Sigmoid colon (tissue), 6 donors: ENCODE measurements at regions not wholly inside any gene's neighbourhood (a gene's known extent, or its start where the extent isn't known, plus 50 kb on each side); places are given as distances from the start of the nearest gene placed in this dataset.

ENCODE experiments used
- DNase-seq: peaks from one replicate; pipeline ENCODE4 v3.0.0-alpha.2; 2019
- H3K27ac ChIP-seq, 4 donors: fragments of 200-600 bp; sonication (generic); one replicate each; pipeline ENCODE4 v1.5.1; 2016 to 2019; ENCODE audit warnings: mild to moderate bottlenecking in 1 of 4
- H3K27me3 ChIP-seq, 3 donors: fragments of 200-600 bp; sonication (generic); one replicate each; pipeline ENCODE4 v1.5.1; 2019; ENCODE audit warnings: mild to moderate bottlenecking in 1 of 3
- H3K36me3 ChIP-seq, 4 donors: fragments of 200-600 bp; sonication (generic); one replicate each; pipeline ENCODE4 v1.5.1; 2016 to 2019
- H3K4me1 ChIP-seq, 4 donors: fragments of 200-600 bp; sonication (generic); one replicate each; pipeline ENCODE4 v1.5.1; 2017 to 2019
- H3K4me3 ChIP-seq, 4 donors: fragments of 200-600 bp; sonication (generic); one replicate each; pipeline ENCODE4 v1.5.1; 2017 to 2019; ENCODE audit warnings: mild to moderate bottlenecking in 2 of 4, moderate library complexity in 1 of 4
- H3K9me3 ChIP-seq, 4 donors: fragments of 200-600 bp in 3 of 4; sonication (generic) in 3 of 4; one replicate each; pipeline versions ENCODE4 v1.5.1 to v1.6.1; 2013 to 2019
- EP300 ChIP-seq, 4 donors: sonication (generic); formaldehyde crosslinking; IDR thresholded peaks; one replicate each; pipeline ENCODE4 v1.6.1; 2017; ENCODE audit warnings: antibody characterized with exemption in 4 of 4
- POLR2A ChIP-seq, 2 donors: fragments of 450-650 bp; IDR thresholded peaks; one replicate each; pipeline ENCODE4 v1.6.1; 2016; ENCODE audit warnings: antibody characterized with exemption in 2 of 2, mild to moderate bottlenecking in 2 of 2, moderate library complexity in 2 of 2
- POLR2AphosphoS5 ChIP-seq, 4 donors: sonication (generic); formaldehyde crosslinking; IDR thresholded peaks; one replicate each; pipeline ENCODE4 v1.6.1; 2017; ENCODE audit warnings: antibody characterized with exemption in 4 of 4
- WGBS, 2 donors: extraction: QIAGEN DNeasy Blood & Tissue Kit; methylation state at CpG; one replicate each; pipeline ENCODE4 v1.1.7; 2013; 5-methylcytosine and 5-hydroxymethylcytosine counted together
- intact Hi-C: fragments of 100-400 bp; cut with DNase I; formaldehyde crosslinking; loops from one replicate; pipeline ENCODE4 v1.15.1; 2023
- TF ChIP-seq, protein P1 (sequence below), 4 experiments: fragments of 450-650 bp in 3 of 4; fragments of 200-600 bp in 1 of 4; IDR thresholded peaks; one replicate each; pipeline ENCODE4 v1.5.1; 2016 to 2019; ENCODE audit warnings: antibody characterized with exemption in 4 of 4, mild to moderate bottlenecking in 3 of 4, moderate library complexity in 2 of 4
- donor health status: healthy with polysubstance abuse.
- donor health status: healthy.

DNA sequence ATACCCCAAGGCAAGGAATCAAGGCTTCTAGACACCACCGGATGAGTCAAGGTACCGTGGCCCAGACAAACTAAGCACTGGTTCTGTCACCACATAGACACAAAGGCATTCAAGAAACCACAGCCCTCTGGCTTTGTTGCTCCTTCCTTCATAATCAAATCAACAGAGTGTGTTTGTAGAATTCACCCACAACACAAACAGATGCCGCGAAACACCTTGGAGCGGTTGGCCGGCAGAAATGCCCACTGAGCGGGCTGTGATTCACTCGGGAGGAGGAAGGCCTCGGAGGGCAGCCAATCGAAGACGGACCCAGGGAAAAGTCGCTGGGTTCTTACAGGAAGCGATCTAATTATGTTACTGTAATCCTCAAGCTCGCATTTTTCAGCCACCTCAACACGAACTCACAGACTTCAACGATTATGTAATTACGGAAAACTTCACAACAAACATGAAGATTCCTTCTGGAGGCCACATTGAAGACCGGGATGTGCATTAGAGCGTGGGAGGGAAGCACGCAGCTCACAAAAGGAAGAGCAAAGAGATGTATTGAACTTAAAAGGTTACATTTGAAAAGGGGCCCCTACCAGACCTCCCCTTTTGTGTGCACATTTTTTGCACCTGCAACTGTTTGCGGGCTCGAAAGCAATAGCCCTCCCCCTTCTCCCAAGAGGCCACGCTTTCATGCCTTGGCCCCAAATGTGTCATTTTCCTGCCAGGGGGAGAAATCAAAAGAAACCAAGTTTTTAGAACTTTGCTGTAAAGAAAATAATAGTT is 184.7 kb upstream of the PREP start:
- 79 to 88% methylated on average over 23 of the region's 23 CpGs for whole genome bisulfite sequencing, 2 donors

DNA sequence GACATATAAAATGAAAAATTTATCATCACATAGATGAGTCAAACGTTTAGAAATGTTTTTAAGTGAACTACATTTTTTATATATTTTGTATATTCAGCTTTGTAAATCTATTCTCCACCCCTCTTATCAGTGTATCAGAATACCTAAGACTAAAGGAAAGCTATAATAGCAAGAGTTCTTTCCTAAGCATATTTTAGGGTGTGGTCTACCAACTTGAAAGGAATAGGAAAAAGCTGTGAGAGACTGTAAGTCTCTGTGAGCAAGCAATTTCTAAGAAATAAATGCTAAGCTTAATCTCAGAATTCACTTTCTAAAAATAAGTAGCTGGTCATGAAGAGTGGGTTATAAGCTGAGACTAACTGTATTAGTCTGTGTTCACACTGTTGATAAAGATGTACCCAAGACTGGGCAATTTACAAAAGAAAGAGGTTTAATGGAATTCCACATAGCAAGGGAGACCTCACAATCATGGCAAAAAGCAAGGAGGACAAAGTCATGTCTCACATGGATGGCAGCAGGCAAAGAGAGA is 175.4 kb upstream of the PREP start:
- Histone ChIP-seq H3K27ac (no peak overlapping the region), H3K4me1 (no peaks in the 10 kb centered on the region), H3K36me3 (no peaks in the 10 kb centered on the region), H3K27me3 (no peaks in the 10 kb centered on the region), H3K4me3 (no peak overlapping the region), H3K9me3 (no peaks in the 10 kb centered on the region)
- DNase-seq, result no peak
- 37 to 62% methylated on average over 1 of the region's 1 CpG for WGBS, 2 donors
- intact Hi-C loops, result no loop called here
- TF ChIP-seq POLR2AphosphoS5 (IDR thresholded peaks at IDR 0.05) (no peak), POLR2A (IDR thresholded peaks at IDR 0.05) (no peak), EP300 (IDR thresholded peaks at IDR 0.05) (no peak)
- TF ChIP-seq, protein P1, sequence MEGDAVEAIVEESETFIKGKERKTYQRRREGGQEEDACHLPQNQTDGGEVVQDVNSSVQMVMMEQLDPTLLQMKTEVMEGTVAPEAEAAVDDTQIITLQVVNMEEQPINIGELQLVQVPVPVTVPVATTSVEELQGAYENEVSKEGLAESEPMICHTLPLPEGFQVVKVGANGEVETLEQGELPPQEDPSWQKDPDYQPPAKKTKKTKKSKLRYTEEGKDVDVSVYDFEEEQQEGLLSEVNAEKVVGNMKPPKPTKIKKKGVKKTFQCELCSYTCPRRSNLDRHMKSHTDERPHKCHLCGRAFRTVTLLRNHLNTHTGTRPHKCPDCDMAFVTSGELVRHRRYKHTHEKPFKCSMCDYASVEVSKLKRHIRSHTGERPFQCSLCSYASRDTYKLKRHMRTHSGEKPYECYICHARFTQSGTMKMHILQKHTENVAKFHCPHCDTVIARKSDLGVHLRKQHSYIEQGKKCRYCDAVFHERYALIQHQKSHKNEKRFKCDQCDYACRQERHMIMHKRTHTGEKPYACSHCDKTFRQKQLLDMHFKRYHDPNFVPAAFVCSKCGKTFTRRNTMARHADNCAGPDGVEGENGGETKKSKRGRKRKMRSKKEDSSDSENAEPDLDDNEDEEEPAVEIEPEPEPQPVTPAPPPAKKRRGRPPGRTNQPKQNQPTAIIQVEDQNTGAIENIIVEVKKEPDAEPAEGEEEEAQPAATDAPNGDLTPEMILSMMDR (IDR thresholded peaks at IDR 0.05), result no peak

More for the DNA sequence above, 184.7 kb upstream of the PREP start:
- no peaks in the 10 kb centered on the region for H3K36me3 ChIP-seq
- no peak for DNase-seq
- no peak overlapping the region for H3K4me3 ChIP-seq
- H3K27me3 ChIP-seq, result no peaks in the 10 kb centered on the region
- TF ChIP-seq EP300 (IDR thresholded peaks at IDR 0.05) (no peak), POLR2A (IDR thresholded peaks at IDR 0.05) (no peak), POLR2AphosphoS5 (IDR thresholded peaks at IDR 0.05) (no peak)
- TF ChIP-seq, protein P1 (IDR thresholded peaks at IDR 0.05), result no peak
- H3K4me1 ChIP-seq, result peaks cover 0 to 8% (median 6%) of the 10 kb centered on the region in 4 donors
- no peak overlapping the region for H3K27ac ChIP-seq
- intact Hi-C loops, result no loop called here
- H3K9me3 ChIP-seq, result no peaks in the 10 kb centered on the region

DNA sequence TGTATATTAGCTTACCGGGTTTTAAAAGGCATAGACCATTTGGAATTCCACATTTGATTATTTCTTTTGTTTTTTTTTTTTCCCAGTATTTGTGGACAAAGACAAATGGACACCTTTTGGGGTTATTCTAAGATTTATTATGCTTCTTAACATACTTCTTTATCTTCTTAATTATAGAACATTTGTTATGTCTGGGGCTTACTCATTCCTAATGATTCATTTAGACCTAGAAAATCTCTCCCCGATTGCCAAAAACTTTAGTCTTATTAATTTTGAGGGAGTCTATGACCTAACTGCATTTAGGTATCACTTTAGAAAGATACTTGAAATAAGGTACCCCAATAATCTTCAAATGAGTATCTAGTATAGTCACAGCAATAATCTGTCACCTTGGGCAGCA is 170.7 kb upstream of the PREP start:
- DNase-seq, result no peak
- Histone ChIP-seq H3K4me3 (no peak overlapping the region), H3K9me3 (no peaks in the 10 kb centered on the region), H3K36me3 (no peaks in the 10 kb centered on the region), H3K27me3 (no peaks in the 10 kb centered on the region), H3K4me1 (no peaks in the 10 kb centered on the region), H3K27ac (no peak overlapping the region)
- WGBS, 2 donors, result 86% methylated on average over 2 of the region's 2 CpGs
- intact Hi-C loops, result no loop called here
- TF ChIP-seq, protein P1 (IDR thresholded peaks at IDR 0.05), result no peak
- TF ChIP-seq POLR2A (IDR thresholded peaks at IDR 0.05) (no peak), EP300 (IDR thresholded peaks at IDR 0.05) (no peak), POLR2AphosphoS5 (IDR thresholded peaks at IDR 0.05) (no peak)

DNA sequence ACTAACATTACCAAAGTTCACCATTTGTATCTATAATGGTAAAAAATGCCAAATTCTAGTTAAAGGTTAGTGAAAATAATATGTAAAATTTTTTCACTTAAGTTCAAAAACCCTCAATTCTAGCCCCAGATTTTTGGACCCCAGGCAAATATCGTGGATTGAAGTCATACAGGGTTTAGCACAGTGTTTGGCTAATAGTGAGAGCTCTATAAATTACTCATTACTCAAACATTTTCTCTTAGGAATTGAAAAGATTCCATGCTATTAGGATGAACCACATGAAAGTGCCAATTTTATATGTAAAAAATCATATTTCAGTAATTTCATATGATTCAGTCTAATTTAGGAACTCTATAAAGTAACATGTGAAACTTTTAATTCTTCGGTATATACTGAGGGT is 170.3 kb upstream of the PREP start:
- intact Hi-C loops, result no loop called here
- Histone ChIP-seq H3K9me3 (no peaks in the 10 kb centered on the region), H3K27me3 (no peaks in the 10 kb centered on the region), H3K4me1 (no peaks in the 10 kb centered on the region), H3K4me3 (no peak overlapping the region), H3K27ac (no peak overlapping the region), H3K36me3 (no peaks in the 10 kb centered on the region)
- TF ChIP-seq POLR2A (IDR thresholded peaks at IDR 0.05), result no peak
- TF ChIP-seq POLR2AphosphoS5 (IDR thresholded peaks at IDR 0.05), result no peak
- TF ChIP-seq, protein P1 (IDR thresholded peaks at IDR 0.05), result no peak
- TF ChIP-seq EP300 (IDR thresholded peaks at IDR 0.05), result no peak
- DNase-seq, result no peak
- 77 to 83% methylated on average over 2 of the region's 2 CpGs for WGBS, 2 donors
